HG03159 (cell line): ENCODE measurements at regions not wholly inside any gene's neighbourhood (a gene's known extent, or its start where the extent isn't known, plus 50 kb on each side); places are given as distances from the start of the nearest gene placed in this dataset.
"Not testable (repeated sequence)": the region's sequence is repeated elsewhere in the genome, so short reads cannot be mapped to it uniquely, and the experiment has no call there.

ENCODE experiments used
- ATAC-seq: cut with Tn5 transposase; IDR thresholded peaks from one replicate; pipeline ENCODE4 v1.9.1; 2021; ENCODE audit warnings: mild to moderate bottlenecking, moderate library complexity; ENCODE audit not compliant: unreplicated experiment

DNA sequence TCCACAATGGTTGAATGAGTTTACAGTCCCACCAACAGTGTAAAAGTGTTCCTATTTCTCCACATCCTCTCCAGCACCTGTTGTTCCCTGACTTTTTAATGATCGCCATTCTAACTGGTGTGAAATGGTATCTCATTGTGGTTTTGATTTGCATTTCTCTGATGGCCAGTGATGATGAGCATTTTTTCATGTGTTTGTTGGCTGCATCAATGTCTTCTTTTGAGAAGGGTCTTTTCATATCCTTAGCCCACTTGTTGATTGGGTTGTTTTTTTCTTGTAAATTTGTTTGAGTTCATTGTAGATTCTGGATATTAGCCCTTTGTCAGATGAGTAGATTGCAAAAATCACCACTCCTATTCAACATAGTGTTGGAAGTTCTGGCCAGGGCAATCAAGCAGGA lies 287.6 kb upstream of the RASGRP1 start:
- not testable (repeated sequence) for ATAC-seq

DNA sequence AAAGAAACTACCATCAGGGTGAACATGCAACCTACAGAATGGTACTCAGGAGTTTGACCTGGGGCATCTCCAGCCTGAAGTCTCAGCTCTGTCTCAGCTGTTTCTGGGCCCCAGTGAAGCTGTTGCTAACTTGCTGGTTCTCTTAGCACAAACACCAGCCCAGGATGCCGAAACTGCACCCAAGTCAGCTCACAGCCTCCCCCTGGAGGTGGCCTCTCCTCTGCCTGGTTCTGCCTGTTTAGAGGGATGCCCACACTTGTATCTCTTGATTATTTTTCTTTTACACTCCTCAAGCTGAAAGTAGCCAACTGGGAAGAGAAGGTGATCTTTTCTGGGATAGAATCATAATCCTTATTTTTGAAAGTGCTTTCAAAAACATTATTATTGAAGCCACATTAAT lies 289.0 kb upstream of the RASGRP1 start:
- no peak for ATAC-seq

DNA sequence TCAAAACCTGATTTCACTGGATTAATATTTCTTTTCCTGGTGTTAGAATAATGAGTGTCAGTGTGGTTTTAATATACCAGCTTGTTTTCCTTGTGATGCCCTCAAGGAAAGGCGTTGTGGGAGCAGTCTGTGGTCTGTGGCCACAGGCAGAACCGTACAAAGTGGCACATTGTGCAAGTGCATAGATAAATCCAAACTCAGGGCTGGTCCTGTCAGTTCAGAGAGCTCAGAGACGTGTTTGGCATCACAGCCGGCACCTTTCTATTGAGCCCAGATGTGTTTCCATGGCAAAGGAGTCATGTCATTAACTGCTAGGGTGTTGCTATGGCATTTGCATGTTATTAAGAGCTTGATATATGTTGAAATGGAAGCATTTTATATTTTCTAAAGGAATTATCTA lies 289.9 kb upstream of the RASGRP1 start:
- no peak for ATAC-seq

DNA sequence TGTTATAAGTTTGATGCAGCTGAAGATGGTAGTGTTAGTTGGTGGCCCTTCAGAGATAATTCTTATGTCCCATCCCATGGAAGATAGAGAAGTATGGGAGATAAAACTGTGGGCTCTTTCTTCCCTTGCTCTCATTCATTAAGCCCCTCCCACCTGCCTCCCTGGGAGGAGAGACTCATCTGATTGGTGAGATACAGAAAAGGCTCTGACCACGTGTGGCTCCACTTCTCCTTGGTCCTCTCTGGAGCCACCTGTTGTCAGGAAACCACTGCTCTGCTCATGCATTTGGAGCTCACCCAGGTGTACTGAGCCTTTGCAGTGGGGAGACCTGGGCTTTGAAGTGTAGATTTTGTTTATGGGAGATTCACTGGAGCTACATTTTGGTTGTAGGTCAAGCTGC lies 293.2 kb upstream of the RASGRP1 start:
- no peak for ATAC-seq

DNA sequence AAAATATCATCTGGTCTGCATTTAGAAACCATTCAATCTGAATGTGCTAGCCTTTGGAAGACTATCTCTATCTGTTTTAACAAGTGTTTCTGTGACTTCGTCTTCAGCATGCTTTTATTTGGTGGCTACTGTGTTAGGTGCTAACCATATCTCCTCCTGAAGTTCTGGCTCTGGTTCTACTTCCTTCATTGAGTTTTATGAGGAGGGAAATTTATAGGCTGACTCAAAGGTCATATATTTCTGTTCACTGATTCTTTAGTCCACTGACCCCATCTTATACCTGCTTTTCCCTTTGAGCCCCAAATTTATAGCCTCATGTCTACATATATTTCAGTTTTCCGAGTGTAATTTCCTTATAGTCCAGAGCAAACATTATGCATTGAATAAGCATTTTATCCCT lies 295.0 kb upstream of the RASGRP1 start:
- ATAC-seq: no peak

DNA sequence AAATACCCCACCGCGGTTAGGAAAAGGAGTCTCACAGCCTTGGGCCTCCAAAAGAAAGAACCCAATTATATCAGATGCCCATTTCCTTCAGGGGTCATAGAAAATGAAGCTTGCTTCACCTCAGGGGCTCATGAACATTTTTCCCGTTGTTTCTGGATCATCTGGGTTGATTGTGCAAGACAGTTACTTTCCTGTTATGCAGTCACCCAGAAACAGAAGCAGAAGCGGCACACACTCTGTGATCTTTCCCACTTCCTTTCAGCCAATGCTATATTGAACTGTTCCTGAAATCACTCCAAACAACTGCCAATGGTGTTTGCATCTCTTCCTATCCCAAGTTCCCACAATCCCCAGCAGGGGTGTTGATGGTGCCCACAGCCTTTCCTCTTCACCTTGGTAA lies 295.6 kb upstream of the RASGRP1 start:
- ATAC-seq: no peak

DNA sequence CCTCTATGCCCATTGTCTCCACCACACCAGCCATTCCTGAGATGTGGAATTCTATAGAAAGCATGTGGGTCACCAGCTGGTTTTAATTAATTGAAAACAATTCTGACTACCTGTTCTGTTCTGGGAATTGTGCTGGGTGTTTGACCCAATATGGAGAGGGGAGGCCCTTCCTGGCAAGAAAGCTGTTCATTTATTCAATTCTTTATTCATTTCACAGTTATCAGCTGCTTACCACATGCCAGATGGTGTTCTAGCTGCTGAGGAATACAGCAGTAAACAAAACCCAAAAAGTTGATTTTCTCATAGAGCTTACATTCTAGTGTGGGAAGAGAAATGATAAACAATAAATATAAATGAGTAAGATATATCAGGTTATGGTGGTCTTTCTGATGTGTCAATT lies 296.1 kb upstream of the RASGRP1 start:
- no peak for ATAC-seq

DNA sequence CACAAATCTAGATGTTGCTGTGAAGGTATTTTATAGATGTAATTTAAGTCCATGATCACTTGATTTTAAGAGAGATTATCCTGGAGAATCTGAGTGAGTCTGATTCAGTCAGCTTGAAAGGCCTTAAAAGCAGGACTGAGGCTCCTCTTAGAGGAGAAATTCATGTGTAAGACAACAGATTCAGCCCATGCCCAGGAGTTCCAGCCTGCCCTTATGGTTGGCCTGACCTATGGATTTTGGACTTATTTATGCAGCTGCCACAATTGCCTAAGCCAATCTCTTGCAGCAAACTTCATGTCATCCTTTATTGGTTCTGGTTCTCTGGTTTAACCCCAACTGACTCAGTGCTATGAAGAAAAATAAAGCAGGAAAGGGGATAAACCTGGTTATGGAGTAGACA lies 296.5 kb upstream of the RASGRP1 start:
- no peak for ATAC-seq

DNA sequence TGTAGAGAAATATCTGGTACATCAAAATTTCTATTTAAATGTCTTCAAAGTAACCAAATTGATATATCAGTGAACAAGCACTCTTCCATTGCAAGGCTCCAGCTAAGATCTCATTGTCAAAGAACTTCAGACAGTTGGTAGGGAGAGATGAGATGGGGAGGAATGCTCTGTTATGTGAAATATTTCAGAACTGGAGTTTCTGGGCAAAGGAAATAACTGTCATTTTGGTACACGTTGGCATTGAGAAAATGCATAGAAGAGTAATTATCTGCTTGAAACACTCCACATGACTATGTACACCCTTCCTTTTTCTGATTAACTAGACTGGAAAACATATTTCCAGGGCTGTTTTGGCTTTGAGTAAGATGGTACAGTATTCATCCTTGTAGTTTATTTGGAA lies 297.5 kb upstream of the RASGRP1 start:
- no peak for ATAC-seq

DNA sequence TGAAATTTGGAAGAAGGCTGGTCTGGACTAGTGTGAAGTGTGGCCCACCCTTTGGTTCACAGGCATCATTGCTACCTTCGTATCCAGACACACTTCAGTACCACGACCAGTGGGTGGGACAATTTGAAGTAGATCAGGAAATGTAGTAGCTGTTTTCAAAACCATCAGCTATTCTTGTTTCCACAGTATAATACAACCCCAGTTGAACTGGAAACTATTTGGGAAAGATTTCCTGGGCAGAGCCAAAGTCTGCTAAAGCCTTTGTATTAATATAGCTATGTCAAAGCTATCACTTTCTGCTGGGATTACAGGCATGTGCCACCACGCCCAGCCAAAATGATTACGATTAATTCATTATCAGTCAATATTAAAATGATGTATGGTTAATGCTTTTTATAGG lies 298.8 kb upstream of the RASGRP1 start:
- no peak for ATAC-seq

DNA sequence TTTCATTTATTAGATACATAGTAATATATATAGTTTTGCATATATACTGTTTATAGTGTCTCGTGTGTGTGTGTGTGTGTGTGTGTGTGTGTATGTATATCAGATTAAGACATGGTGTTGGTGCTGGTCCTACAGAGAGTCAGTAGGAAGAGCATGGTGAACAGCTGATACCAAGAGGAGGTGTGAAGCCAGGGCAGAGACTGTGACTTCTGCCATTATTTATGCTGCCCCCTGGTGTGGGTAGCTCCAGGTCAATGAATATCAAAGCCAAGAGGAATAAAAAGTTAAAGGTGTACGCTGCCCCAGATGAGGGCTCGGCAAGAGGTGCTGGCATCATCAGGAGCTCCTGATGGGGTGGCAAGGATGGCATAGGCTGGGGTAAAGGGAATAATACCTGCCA lies 299.5 kb upstream of the RASGRP1 start:
- ATAC-seq: no peak

DNA sequence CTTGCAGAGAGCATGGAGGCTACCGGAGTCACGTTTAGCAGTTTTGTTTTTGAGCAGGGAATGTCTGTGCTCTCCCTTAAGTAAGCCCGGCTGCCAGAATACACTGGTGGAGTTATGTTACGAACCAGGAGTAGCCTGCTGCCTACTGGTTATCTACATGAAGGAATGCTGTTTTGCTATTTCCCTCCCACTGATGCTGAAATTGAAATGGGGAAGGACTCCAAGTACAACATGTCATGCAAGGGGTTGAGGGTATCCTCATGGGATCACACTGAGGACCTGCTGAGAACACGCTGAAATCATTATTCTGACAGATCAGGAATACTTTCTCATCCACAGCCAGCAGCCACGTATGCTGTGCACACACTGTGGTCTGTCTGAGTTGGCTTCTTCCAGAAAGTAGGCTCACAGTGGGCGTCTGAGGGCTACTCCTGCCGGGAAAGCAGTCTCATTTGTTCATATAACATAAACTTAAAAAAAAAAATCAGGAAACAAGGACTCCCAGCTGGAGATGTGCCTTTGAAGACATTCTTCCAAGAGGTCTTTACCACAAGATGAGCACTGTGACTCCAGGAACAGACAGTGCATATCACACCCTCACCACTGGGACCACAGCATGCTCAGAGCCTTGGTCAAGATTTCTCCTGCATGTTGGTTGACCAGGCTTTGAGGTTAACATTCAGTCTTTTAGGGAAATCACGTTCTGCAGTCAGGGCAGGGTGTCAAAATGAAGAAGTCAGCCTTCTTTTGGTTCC lies 300.4 kb upstream of the RASGRP1 start:
- ATAC-seq: no peak

DNA sequence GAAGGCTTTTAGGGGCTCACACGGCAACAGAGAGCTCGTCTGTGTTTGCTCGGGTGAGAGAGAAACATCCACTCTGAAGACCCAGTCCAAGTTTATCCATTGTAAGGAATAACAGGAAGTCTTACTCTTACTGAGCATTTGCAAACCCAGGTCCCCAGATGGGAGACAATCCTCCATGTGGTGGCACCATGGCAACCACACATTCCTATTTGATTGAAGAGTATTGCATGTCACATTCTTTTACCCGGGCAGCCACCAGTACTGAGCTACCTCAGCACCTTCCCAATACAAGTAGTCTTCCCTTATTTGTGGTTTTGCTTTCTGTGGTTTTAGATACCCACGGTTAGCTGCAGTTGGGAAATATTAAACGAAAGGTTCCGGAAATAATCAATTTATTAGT lies 302.9 kb upstream of the RASGRP1 start:
- ATAC-seq: no peak

DNA sequence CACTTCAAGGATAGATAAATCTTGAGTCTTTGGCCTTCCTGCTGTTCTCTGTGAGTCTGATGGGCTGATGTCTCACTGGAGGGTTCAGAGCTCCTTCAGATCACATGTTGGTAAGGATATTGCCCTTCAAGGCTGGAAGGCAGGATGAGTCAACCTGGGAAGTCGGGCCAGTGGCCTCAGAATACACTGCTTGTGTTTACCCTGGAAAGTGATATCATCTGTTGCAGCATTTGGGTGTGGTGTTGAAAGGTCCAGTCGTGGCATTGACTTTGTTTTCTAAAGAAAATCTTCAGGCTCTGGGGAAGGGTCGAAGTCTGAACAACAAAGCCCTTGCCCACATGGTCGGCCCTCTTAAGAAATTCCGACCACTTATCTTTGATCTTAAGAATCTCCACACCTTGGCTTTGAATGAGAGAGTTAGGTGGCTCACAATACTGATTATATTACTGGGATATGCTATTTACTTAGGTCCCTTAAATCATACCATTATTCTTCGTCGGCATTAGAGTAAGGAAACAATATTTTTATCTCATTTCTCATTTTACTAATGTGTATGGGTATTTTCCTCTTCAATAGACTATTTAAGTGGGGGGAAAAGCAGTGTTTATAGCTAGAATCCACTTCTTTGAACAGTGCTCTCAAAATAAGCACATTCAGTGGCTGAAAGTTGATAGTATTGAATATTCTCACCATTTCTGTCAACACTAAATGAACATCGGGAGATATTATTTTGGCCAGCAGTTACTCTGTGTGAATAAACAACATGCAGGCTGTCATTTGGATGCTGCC lies 303.9 kb upstream of the RASGRP1 start:
- ATAC-seq: no peak

DNA sequence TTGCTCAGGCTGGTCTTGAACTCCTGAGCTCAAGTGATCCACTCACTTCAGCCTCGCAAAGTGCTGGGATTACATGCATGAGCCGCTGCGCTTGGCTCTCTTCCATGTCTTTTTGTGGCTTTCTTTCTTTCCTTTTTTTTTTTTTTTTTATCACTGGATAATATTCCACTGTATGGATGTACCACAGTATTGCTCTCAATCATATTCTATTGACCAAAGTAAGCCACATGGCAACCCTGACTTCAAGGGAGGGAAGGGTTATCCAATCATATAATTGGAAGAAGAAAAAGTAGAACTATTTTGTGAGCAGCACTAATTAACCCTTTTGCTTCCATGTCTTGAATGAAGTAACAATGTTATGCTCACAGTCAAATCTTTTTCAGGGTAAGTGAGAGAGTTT lies 307.0 kb upstream of the RASGRP1 start:
- no peak for ATAC-seq

DNA sequence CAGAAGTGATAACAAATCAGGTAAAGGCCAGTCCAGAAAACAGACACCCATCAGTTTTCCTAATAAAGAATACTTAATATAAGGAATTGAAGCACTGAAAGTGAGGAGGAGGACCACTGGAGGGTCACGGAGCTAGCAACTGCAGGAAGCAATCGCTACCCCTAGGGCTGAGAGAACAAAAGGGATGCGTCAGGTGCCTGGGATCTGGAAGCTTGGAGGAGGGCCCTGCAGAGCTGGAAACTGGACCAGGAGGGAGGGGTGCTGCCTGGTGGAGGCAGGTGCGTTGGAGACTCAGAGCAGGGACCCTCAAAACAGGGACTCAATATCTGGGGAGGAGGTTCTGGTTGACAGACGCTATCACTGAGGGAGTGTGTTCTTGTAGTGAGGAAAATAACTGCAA lies 308.1 kb upstream of the RASGRP1 start:
- no peak for ATAC-seq

DNA sequence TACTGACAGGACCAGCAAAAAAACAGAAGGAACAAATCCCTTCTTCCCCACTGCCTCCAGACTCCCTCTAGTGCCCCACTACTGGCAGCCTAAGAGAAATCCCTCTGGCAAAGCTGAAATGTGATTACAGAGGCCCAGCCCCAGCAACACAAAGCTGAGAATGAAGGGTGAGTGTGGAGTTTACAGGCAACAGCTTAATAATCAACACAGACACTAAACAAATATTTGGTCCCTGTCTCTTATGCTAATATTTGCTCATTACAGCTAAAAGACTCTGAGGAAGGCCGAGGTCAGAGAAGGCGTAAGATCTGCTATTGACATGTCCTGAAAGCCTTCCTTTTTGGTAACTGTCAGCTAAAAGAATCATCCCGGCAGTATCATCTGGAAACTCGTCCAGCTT lies 308.5 kb upstream of the RASGRP1 start:
- ATAC-seq: no peak

DNA sequence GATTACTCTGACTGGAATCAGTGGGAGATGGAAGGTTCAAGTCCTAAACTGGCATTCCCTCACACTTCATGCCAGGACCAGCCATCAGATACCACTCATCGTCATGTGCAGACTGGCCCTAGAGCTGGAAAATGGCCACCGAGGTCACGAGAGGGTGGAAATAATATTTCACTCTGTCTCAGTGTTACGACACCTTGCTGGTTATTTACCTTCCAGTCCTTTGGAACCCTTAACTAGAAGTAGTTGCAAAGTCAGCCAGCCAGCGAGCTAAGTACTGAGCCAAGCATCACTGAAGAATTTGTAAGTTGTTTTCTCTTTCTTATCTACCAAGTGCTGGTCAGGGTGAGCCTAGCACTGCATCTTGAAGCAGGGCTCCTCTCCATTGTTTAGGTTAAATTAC lies 309.9 kb upstream of the RASGRP1 start:
- no peak for ATAC-seq

DNA sequence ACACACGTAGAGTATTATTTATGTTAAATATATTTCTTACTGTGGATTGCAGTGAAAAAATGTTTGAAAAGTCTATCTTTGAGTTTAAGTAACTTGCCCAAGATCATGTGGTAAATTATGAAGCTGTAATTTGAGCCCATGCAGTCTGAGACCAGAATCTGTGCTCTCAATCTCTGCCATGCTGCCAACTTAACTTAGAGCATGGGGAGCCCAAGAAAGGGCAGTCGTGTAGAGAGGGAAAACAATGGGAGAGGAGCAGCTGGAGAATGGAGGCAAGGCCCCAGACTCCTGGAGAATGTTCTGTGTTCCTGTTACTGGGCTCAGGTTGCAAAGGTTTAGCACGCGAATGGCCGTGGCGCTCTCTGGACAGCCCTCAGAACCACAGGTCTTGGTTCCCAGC lies 311.6 kb upstream of the RASGRP1 start:
- ATAC-seq: no peak

DNA sequence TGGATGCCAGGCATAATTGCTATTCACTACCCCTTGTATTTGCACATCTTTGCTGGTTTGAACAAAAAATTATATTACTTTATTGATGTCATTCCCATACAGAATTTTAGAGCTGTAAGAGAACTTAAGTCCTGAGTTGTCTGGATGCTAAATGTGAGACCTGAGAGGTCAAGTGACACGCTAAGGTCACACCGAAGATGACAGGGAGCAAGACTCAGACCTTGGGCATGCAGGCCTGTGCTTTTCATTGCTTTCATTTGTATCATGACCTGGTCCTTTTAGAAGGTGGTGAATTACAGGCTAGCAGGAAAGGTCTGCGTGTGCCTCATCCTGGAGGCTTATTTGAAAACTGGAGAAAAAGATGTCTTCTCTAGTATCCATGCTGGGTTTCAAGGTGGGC lies 312.0 kb upstream of the RASGRP1 start:
- ATAC-seq: no peak

DNA sequence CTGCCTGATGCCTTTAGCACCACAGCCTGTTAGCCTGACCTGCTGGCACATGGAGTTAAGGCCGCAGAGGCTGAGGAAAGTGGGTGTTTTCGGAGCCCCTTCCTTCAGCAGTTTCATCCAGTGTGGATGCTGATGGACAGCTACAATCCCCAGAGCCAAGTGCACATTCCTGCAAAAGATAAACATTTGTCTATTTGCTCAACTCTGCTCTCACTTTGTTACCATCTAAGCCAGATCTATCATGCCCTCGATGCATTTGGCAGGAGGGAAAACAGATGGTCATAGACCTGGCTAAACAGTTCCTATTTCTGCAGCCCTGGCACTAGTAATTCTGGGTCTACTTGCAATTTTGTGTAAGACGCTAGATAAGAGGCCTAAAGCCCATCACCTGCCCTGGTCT lies 312.9 kb upstream of the RASGRP1 start:
- ATAC-seq: no peak

DNA sequence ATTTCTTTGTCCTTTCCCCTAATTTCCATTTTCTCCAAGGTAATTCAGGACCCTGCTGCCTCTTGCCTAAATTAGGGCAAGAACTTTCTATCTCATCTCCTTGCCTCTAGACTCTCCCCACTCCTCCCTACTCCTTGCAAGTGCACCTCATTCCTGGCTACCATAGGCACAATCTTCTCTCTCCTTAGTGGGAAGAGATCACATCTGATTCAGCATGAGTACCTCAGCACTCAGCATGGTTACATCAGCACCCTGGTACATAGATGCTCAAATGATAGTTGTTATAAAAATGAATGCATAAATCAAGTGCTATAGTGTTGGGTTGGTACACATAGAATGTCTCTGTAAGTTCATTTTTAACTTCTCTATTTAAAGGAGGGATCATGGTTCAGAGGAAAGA lies 313.4 kb upstream of the RASGRP1 start:
- no peak for ATAC-seq

DNA sequence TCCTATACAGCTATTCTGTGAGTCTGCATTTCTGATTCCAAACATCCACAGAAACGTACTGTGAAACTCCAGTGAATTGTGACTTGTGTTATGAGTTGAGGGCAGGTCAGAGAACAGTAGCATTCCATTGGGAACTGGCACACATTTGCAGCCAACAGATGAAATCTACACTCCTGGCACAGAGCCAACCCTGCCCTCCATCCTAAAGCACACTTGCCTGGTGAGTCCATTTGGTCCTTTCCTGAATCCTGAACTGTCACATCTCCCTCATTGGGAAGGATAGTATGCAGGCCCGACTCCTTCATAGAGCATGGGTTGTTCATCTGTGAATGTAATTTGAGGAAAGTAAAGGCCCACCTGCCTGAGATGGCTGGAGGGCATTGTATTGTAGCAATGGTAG lies 314.3 kb upstream of the RASGRP1 start:
- ATAC-seq: no peak
